Fibroblast of gingiva (primary cell): ENCODE measurements at regions not wholly inside any gene's neighbourhood (a gene's known extent, or its start where the extent isn't known, plus 50 kb on each side); places are given as distances from the start of the nearest gene placed in this dataset.
A peak's percentile ranks its signal among the peaks of the same experiment; 100 is the strongest.
"Not testable (repeated sequence)": the region's sequence is repeated elsewhere in the genome, so short reads cannot be mapped to it uniquely, and the experiment has no call there.

ENCODE experiments used
- DNase-seq: peaks from one replicate; pipeline ENCODE4 v3.0.0-alpha.2; 2011; ENCODE audit warnings: low read depth

- no peak for DNase-seq
These were observed 635.1 kb downstream of the IRS1 start for GRCh38 chr2:226164512-226164911.

GRCh38 chr2:226160617-226161016 lies 639.0 kb downstream of the IRS1 start:
- DNase-seq, result not testable (repeated sequence)

- DNase-seq, result no peak
These were observed 639.6 kb downstream of the IRS1 start for GRCh38 chr2:226159875-226160479.

GRCh38 chr2:226158940-226159339 lies 640.7 kb downstream of the IRS1 start:
- DNase-seq, result no peak

GRCh38 chr2:226158229-226158628 lies 641.4 kb downstream of the IRS1 start:
- no peak for DNase-seq

- DNase-seq, result no peak
These were observed 644.3 kb downstream of the IRS1 start for GRCh38 chr2:226155093-226155875.

- no peak for DNase-seq
These were observed 645.0 kb downstream of the IRS1 start for GRCh38 chr2:226154610-226155009.

- no peak for DNase-seq
These were observed 646.1 kb downstream of the IRS1 start for GRCh38 chr2:226153553-226153952.

- peak; percentile 2 for DNase-seq
These were observed 648.5 kb downstream of the IRS1 start for GRCh38 chr2:226151157-226151556.

- DNase-seq, result no peak
These were observed 656.5 kb downstream of the IRS1 start for GRCh38 chr2:226143091-226143490.

- DNase-seq, result no peak
These were observed 657.2 kb downstream of the IRS1 start for GRCh38 chr2:226142463-226142862.

- DNase-seq, result no peak
These were observed 659.0 kb downstream of the IRS1 start for GRCh38 chr2:226140594-226140993.

GRCh38 chr2:226139759-226140158 lies 659.9 kb downstream of the IRS1 start:
- no peak for DNase-seq

GRCh38 chr2:226137201-226137811 lies 662.3 kb downstream of the IRS1 start:
- peak; percentile 8 for DNase-seq

- no peak for DNase-seq
These were observed 662.9 kb downstream of the IRS1 start for GRCh38 chr2:226136739-226137138.

- no peak for DNase-seq
These were observed 663.6 kb downstream of the IRS1 start for GRCh38 chr2:226135861-226136548.

- no peak for DNase-seq
These were observed 667.1 kb downstream of the IRS1 start for GRCh38 chr2:226132323-226133215.

- no peak for DNase-seq
These were observed 668.3 kb downstream of the IRS1 start for GRCh38 chr2:226131299-226131784.

- DNase-seq, result no peak
These were observed 669.4 kb downstream of the IRS1 start for GRCh38 chr2:226130192-226130591.

- no peak for DNase-seq
These were observed 671.9 kb downstream of the IRS1 start for GRCh38 chr2:226127682-226128081.

GRCh38 chr2:226126104-226126503 lies 673.5 kb downstream of the IRS1 start:
- DNase-seq, result no peak
